Hypothalamus (tissue), 51 donors: ENCODE measurements at regions not wholly inside any gene's neighbourhood (a gene's known extent, or its start where the extent isn't known, plus 50 kb on each side); places are given as distances from the start of the nearest gene placed in this dataset.

Experiments used
- DNase-seq, 51 donors: peaks; one replicate each; lab custom pipeline; 2025; lab: John Stamatoyannopoulos, UW

DNA sequence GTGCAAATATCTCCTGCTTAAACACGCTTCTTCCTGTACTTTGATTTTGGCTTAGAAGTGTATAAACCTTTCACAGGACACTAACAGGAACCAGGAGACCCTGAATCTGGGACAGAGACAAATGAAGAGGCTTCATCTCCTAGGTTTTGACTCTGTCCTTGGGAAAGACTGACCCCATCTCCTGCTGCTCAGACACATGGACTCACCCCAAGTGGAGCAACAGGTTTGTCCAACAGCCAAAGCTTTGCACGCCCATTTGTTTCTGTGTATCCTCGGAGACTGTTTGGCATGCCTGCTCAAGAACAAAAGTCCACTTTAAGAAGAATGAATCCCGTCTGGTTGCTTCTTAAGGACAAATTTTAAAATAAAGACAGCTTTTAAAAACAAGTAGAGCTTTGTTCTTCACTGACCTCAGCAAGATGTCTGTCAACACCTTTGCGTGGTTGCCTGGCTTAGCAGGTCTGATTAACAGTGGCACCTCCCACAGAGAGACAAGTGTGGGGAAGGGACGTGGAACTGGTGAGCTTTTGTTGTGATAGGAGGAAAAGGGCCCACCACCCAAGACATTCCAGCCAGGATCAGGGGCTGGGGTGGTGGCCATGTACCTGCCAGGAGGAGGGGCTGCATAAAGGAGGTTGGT is 202.6 kb downstream of the SOD2 start:
- peak in 13 of 51 donors; percentile 4 to 52 (median 18) for DNase-seq

DNA sequence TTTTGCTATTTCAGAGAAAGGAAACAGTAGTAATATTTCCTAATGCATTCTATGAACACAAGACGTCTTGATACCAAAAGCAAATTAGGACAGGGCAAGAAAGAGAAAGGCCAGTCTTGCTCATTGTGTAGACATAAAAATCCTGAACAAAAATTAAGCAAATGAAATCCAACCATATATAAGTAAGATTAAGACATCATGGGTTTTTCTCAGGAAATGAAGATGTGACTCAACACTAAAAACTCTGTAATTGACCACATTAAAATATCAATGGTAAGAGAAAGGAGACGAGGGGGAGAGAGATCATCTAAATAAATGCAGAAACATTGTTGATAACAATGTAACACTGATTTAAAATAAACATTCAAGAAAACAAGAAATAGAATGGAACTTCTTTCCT is 205.4 kb downstream of the SOD2 start:
- DNase-seq, result no peak

DNA sequence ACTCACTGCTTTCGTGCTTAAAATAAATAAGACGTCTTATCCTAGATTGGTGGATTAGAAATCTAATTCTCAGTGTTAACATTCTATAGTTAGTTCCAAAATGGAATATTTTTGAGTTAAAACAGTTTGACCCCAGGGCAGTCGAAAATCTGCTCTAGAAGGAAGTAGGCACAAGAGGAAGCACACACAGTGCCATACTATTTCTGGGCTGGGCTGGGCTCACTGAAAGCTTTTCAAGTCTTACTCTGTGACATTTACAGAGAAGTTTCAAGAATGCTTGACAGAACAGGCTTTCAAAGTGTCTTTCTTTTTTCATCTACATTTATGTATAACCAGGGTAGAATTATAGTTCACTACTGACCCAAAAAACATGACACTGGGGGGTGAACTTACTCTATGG is 209.8 kb downstream of the SOD2 start:
- DNase-seq, result peak in 1 of 51 donors; percentile 2

DNA sequence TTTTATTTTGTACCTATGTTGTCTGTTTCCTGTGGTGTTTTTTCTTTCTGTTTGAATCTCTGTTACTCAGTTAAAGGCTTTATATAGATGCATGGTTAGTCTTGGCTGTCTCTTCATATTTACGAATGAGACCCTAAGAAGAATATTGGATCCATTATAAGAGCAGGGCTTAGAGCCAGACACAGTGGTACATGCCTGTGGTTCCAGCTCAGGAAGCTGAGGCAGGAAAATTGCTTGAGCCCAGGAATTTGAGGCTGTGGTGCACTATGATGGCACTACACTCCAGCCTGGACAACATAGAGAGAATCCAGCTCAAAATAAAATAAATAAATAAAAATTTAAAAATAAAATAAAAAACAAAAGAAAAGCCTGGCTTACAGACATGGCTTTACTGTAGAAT is 211.1 kb downstream of the SOD2 start:
- DNase-seq, result no peak

DNA sequence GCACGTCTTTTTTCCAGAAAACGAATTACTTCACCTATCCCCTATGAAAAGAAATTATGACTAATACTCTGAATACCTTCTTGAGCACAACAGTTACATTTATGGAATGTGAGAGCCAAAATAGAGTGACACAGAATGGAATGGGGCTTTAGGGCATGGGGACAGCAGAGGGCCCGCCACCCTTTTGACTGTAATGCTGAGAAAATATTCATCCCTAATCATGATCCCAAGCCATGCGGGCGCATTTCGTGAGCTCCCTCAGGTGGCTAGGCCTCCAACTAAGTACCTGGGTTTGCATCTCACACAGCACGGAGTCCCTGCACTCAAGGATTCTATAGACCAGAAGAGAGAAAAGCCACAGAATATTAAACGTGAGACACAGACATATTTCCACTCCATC is 212.6 kb downstream of the SOD2 start:
- no peak for DNase-seq

DNA sequence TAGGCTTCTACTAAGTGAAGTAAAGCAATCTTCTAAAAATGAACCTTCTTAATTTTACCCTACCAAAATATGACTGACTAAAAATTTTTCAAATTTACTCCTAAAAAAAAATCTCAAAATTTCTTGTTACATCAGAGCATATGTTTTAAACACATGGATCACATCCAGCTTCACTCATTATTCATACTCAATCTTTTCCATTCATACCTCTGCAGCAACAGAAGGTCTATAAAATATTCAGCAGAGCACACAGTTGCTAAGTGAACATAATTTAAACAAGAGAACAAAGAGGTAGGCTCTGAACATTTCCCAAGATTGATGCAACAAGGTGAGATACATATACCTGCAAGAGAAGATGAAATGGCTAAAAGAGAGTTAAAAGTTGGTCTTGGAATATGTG is 213.9 kb downstream of the SOD2 start:
- no peak for DNase-seq

DNA sequence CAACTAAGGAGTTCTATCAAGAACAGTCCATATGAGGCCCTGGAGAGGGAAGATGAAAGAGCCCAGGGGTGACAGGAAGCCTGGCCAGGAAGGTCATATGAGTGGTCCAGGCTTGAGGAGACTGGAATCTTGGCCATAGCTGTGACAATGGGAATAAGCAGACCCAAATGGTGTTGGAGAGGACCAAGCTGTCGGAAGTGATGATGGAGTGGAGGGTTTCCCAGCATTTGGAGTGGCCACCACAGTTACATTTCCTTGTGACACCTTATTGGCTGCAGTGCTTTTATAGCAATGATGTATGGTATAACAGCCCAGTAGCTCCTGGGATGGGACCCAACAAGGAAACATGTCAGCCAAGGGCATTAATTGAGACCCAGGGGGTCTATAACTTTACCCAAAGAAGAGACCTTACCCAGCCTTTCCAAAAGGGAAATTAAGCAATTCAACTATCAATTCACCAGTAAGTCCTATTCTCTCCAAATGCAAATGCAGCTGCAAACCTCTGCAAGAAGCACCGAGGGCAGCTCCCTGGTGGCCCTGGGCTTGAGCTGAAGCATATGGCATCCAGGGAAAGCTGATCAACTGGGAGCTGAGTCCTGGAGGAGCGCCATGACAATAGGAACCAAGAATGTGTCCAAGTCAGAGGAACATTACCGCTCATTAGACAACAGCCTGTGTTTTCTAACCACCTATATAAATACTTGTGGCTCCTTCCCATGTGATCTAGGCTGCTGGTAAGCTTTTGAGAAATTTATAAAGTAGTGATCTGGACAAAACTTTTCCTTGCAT is 219.4 kb downstream of the SOD2 start:
- DNase-seq, result no peak

DNA sequence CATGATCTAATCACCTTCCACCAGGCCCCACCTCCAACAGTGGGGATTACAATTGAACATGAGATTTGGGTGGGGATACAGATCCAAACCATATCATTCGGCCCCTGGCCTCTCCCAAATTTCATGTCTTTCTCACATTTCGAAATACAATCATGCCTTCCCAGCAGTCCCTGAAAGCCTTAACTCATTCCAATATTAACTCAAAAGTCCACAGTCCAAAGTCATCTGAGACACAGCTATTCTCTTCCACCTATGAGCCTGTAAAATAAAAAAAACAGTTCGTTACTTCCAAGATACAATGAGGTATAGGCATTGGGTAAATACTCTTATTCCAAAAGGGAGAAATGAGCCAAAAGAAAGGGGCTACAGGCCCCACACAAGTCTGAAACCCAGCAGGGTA is 222.6 kb downstream of the SOD2 start:
- no peak for DNase-seq

DNA sequence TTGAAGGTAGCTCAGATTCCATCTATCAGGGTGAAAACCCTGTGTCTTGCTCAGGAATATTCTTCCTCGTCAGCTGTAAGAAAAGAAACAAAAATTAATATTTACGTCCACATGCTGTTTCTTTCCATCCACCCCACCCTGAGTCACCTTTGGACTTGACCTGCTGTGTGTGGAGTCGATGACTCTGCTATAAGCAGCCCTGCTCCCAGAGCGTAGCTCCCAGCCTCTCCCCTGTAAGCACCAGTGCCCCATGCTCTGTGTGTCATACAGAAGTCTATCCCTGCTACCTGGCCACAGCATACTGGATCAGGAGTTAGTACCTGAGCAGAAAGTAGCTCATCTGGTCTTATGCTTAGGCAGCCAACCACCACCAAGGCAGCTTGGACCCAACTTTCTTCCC is 223.6 kb downstream of the SOD2 start:
- DNase-seq, result no peak

DNA sequence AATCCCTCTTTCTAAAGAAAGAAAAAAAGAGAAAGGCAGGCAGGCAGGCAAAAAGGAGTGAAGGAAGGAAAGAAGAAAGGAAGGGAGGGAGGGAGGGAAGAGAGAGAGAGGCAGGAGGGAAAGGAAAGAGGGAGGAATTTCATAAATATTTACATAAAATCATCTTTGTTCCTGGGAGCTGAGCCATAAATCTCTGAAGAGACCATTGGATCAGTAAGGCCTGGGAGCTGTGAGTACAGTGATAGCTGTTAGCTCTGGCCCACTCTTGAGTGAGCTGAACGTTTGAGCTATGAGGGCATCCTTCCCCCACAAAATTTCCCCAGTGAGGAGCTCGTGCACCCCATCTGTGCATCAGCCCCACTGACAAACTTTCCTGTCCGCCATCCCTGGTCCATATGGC is 224.0 kb downstream of the SOD2 start:
- no peak for DNase-seq

DNA sequence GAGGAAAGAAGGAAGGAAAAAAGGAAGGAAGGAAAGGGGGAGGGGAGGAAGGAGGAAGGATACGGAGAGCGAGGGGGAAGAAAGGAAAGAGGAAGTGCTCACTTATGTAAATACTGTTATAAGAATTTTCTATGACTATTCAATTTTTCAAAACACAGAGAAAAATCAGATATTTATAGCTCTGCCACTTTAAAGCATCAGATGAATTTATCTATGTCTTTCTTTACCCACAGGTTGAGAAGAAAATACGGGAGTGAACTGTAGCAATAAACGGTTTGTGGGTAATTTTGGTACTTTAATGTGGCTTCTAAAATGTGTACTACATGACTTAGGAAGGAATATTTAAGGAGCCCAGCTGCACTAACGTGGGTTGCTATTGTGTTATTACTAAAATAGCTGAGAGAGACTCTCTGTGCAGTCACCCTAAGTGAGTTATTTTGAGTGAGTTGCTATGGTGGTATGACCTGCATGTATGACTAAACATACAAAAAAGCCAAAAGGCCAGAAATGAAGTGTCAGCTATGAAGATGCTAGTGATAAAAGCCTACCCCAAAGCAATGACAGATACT is 225.5 kb downstream of the SOD2 start:
- DNase-seq, result peak in 1 of 51 donors; percentile 9

DNA sequence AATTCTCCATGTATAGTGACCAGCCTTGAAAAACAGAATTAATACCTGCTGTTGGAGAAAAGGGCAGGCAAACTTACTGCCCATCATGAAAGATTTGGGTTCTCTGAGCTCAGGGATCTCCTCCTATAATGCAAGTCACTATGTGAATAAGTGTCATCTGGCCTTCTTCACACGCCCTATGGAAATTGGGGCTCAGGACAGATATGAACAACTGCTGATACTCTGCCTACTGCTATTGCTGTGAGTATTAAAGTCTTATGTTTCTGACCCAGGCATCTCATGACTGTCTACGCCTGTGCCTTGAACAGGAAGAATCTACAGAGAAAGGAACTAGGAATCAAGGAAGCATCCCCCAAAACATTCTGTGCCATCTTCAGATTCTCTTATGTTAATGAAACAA is 226.1 kb downstream of the SOD2 start:
- no peak for DNase-seq

DNA sequence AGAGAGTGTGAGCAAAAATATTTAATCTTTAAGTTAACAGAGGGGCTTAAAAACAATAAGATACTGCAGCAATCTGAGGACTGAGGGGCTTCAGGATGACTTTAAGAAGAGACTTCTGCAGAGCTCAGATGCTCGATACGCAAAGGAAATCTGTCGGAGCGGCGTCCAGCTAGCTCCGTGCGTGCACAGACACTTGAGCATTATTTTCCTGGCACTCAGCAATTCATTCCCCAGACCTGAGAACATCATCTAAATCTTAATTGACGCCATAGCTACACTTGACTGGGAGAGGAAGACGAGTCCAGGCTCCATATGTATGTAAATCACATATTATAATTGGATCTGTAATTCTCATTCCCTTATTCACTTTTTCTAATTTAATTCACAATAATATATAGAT is 228.2 kb downstream of the SOD2 start:
- no peak for DNase-seq

DNA sequence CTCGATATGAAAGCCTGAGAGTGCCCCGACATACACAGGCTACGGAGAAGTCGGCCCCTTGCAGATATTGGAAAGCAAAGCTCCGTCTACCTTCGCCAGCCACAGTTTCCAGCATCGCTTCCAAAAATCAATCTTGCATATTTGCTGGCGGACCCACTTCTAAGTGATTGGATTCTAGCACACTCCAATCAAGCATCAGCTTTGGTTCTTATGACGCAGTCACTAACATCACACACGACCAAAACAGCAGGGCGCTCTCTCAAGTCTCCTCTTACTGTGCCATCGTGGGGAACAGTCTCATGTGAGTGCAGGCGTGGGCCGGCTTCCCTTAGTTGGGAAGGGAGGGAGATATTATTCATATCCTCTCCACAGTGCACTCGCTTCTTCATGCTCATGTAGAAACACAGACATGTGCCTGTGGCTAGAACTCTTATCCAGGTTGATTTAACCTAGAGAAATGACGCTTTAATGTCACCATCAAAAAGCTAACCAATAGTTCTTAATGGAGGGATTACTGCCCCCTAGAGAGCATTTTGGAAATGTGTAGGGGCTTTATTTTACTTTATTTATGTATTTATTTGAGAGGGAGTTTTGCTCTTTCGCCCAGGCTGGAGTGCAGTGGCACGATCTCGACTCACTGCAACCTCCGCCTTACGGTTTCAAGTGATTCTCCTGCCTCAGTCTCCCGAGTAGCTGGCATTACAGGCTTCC is 229.8 kb downstream of the SOD2 start:
- no peak for DNase-seq

DNA sequence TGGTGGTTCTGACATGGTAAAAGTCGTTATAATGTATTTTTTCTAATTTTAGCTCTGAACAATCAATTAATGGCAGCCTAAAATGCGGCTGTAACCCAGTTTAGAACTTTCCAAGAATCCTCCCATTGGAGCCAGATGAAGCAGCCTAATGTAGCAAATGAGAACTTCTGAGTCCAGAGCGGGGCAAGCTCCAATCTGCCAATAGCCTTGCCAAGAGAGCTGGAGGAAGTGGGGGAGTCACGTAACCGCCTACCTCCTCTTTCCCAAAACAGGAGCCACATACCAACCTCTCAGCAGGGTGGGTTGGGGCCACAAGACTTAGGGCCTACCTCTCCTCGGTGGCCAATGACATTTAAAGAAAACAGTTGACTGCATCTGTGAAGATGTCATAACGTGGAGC is 230.6 kb downstream of the SOD2 start:
- no peak for DNase-seq

DNA sequence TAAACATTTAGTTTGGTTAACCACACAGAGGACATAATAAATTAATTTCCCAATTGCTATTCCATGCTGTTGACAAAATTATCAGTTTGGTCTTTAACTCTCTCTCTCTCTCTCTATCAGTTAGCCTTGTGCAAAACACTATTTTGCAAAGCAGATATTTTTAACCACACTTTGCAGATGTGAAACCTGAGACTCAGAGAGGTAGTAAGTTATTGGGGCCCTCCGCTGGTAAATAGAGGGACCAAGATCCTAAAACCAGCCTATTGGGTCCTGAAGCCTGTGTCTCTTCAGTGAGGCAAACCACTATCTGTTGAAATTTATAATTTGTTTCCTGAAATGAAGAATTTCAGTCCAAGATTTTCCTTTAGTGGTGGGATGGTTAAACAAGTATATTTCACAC is 231.0 kb downstream of the SOD2 start:
- no peak for DNase-seq

DNA sequence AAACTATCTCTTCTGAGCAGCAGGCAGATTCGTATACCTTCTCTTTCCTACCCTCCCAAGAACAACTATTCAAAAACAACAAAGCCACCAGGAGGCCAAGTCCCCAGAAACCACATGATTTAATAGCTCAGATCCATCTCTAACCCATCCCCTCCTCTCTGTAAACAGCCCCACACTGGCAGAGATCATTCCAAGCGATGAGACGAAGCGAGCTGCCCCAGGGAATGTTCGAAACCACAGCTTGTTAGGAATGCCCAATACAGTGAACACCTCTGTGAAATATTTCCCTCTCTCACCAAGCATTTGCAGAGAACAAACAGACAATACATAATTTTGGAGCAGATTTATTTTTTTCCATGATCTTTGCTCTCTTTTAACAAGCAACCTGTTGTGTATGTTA is 231.8 kb downstream of the SOD2 start:
- DNase-seq, result no peak

DNA sequence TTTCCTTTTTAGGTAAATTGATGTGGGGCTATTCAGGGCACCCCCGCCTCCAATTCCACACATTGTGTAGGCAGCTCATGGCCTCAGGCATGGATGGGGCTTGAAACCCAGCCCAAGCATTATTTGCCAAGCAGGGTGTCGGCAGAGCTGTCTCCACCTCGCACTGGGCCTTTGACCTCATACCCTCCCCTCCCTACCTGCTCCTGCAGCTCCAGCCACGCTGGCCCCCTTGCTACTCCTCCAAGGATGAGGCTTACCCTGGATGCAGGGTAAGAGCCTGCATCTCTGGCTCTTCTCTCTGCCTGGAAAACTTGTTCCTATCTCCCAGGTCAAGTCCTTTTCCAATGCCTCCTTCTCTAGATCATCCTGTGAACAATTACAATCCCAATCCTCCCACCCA is 232.6 kb downstream of the SOD2 start:
- no peak for DNase-seq

DNA sequence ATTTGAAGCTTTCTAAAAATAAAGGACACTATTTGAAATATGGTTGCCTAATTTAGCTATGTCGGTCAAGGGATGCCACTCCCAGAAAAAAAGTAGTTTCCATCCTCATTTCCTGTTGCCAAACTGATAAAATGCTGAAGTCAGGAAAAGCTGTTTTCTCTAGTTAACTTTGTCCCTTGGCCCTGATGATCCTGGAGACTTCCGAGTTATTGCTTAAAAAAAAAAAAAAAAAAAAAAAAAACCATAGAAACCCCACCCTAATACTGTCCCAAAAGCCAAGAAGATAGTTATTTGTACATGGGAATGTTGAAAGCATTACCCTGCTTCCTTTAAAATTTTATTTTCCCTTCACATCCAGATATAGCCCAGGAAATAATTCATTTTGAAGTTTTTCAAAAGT is 236.7 kb downstream of the SOD2 start:
- DNase-seq, result no peak

DNA sequence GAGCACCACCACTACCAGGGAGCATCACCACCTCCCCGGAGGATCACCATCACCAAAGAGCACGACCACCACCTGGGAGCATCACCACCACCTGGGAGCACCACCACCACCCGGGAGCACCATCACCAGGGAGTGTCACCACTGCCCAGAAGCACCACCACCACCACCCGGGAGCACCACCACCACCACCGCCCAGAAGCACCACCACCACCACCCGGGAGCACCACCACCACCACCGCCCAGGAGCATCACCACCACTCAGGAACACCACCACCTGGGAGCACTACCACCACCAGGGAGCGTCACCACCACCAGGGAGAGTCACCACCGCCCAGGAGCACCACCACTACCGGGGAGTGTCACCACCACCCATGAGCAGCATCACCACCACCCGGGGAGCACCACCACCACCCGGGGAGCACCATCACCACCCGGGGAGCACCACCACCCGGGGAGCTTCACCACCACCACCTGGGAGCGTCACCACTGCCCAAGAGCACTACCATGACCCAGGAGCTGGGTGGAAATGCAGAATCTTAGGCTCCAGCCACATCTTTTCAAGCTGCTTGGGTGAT is 237.3 kb downstream of the SOD2 start:
- no peak for DNase-seq

DNA sequence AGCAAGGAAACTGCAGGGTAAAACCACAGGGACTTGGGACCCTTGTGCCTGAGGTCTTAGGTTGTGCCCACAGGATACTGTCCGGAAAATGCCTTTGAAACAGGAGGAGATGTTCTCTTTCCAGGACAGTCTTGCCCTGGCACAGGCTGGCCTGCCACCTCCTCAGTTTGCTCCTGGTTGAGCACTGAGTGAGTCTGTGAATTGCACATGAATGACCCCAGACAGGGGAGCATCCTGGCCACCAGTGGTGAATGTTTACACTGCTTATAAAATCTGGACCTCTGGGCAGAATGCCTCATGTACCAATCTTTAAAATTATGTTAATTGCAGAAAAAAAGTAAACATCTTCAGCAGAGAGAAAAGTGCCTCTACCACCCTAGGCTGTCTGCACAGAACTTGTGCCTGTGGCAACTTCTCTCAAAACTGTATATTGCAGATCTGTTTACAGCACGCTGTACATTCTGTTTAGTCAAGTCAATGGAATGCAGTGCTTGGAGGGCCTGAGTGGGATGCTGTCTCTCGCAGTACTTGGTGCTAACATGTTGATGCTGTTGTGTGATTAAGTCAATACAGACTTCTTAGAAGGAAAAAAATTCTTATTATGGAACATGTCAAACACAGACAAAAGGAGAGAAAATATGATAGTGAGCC is 242.1 kb downstream of the SOD2 start:
- no peak for DNase-seq
